NB4 (cell line): ENCODE measurements at regions not wholly inside any gene's neighbourhood (a gene's known extent, or its start where the extent isn't known, plus 50 kb on each side); places are given as distances from the start of the nearest gene placed in this dataset.

Experiments used
- DNase-seq: peaks from one replicate; pipeline ENCODE4 v3.0.0; 2010; ENCODE audit warnings: low read depth
- H3K4me3 ChIP-seq: one replicate; pipeline ENCODE4 v1.5.1; 2011; ENCODE audit warnings: mild to moderate bottlenecking, low read depth, low read length, moderate library complexity
- MYC ChIP-seq: IDR thresholded peaks from 2 replicates; pipeline ENCODE4 v1.6.1; 2011; ENCODE audit warnings: low read depth, low read length
- POLR2A ChIP-seq: IDR thresholded peaks from 2 replicates; pipeline ENCODE4 v1.6.1; 2011; ENCODE audit warnings: mild to moderate bottlenecking; ENCODE audit not compliant: insufficient read length; ENCODE audit errors: extremely low read depth
- TF ChIP-seq, protein P1 (sequence below): IDR thresholded peaks from one replicate; pipeline ENCODE4 v1.5.1; 2012; ENCODE audit warnings: low read depth, low read length
- TF ChIP-seq, protein P2 (sequence below): IDR thresholded peaks from 2 replicates; pipeline ENCODE4 v1.6.1; 2011; ENCODE audit warnings: low read depth, low read length

DNA sequence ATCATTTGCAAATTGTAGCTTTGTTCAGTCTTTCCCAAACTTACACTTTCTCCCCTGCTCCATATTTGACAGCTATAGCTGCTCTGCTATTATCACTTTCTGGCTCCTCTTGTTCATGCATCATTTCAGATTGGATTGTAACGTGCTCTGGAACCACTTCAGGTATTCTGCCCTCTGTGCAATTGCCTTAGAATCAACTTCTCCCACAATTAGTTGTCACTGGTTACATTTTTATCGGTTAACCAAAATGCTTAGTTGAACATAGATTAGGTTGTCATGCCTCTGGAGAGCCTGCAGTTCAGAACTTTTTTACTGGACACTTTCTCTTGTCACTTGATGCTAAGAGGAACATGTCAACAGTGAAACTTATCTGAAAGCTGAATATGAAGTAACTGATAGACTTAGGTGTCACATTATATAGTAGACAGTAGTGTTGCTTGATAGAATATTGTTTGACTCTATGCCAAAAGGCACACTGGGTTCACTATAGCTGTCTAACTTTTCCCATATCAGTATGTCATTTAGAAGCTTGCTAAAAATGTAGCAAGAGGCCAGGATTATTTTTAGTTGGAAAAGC lies 127.7 kb upstream of the PTPRK start:
- DNase-seq, result no peak
- H3K4me3 ChIP-seq, result no peak overlapping the region
- TF ChIP-seq MYC, result no peak
- no peak for TF ChIP-seq POLR2A
- TF ChIP-seq, protein P1, sequence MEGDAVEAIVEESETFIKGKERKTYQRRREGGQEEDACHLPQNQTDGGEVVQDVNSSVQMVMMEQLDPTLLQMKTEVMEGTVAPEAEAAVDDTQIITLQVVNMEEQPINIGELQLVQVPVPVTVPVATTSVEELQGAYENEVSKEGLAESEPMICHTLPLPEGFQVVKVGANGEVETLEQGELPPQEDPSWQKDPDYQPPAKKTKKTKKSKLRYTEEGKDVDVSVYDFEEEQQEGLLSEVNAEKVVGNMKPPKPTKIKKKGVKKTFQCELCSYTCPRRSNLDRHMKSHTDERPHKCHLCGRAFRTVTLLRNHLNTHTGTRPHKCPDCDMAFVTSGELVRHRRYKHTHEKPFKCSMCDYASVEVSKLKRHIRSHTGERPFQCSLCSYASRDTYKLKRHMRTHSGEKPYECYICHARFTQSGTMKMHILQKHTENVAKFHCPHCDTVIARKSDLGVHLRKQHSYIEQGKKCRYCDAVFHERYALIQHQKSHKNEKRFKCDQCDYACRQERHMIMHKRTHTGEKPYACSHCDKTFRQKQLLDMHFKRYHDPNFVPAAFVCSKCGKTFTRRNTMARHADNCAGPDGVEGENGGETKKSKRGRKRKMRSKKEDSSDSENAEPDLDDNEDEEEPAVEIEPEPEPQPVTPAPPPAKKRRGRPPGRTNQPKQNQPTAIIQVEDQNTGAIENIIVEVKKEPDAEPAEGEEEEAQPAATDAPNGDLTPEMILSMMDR, result no peak
- TF ChIP-seq, protein P2, sequence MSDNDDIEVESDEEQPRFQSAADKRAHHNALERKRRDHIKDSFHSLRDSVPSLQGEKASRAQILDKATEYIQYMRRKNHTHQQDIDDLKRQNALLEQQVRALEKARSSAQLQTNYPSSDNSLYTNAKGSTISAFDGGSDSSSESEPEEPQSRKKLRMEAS, result no peak

DNA sequence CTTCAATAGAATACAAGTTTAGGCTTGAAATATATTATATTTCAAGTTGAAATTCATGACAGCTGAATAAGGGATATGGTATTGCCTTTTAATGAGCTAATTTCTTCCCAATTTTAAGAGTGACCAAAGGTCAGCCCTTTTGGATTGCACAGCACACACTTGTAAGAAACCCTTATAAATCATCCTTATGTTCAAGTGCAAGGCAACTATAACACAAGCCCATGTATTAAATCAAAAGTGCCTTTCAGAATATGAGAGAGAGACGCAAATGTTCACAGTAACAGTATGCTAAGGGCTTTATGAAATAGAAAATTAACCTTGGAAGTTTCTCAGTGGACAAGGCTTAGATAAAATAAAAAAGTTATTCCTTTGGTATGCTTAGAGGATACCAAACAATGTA lies 121.7 kb upstream of the PTPRK start:
- H3K4me3 ChIP-seq, result no peak overlapping the region
- no peak for DNase-seq
- no peak for TF ChIP-seq POLR2A
- TF ChIP-seq, protein P2, result no peak
- TF ChIP-seq, protein P1, result no peak
- no peak for TF ChIP-seq MYC

DNA sequence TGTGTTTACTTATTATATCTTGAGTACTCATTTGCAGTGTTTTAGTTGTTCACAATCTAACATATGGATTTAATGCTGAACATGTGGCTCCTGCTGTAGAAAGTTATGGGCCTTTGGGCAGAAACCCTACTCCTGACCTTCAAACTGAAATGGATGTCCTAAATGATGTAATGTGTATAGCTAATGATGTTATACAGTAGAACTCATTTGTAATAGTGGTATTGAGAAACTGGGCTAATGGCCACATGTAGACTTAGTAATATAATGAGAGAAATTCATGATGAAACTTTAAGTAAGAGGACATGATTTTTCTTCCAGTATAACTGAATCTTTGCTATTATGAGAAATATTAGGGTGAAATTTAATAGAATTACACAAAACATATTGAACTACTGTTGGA lies 121.3 kb upstream of the PTPRK start:
- DNase-seq, result no peak
- no peak overlapping the region for H3K4me3 ChIP-seq
- TF ChIP-seq MYC (no peak), POLR2A (no peak)
- TF ChIP-seq, protein P2, result no peak
- TF ChIP-seq, protein P1, result no peak

DNA sequence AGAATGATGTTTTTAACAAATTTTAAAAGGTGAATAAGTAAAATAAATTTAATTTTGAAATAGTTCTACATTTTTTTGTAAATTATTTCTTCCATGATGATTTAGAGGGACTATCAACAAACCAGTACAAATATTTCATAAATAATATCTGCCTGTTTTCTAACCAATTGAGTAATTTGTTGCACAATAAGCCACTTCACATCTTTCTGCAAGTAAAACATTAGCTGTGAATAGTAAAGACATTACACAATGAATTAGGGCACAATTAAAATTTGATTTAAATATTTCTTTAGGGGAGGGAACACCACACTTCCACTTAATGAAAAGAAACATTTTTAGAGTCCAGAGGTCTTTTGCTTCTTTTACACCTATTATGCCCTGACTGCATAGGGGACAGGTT lies 118.4 kb upstream of the PTPRK start:
- H3K4me3 ChIP-seq, result no peak overlapping the region
- TF ChIP-seq, protein P2, result no peak
- TF ChIP-seq MYC, result no peak
- TF ChIP-seq, protein P1, result no peak
- no peak for TF ChIP-seq POLR2A
- DNase-seq, result no peak

DNA sequence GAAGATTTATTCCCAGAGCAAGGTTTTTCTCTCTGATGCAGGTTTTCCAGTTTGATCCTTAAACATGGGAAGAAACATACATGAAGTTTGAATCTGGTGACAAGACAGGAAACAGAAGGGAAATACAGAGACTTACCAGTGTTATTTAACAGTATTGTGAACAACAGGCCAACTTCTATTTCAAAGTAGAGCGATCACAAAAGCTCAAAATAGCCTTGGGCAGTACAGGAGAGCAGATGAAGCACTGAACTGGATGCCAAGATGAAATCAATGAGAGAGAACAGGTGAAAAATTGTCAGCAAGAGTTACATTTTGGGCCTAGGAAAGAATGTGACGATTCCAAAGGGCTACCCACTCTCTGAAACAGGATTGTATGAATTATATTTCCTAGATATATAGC lies 114.8 kb upstream of the PTPRK start:
- DNase-seq, result no peak
- TF ChIP-seq, protein P1, result no peak
- TF ChIP-seq, protein P2, result no peak
- TF ChIP-seq MYC (no peak), POLR2A (no peak)
- H3K4me3 ChIP-seq, result no peak overlapping the region

DNA sequence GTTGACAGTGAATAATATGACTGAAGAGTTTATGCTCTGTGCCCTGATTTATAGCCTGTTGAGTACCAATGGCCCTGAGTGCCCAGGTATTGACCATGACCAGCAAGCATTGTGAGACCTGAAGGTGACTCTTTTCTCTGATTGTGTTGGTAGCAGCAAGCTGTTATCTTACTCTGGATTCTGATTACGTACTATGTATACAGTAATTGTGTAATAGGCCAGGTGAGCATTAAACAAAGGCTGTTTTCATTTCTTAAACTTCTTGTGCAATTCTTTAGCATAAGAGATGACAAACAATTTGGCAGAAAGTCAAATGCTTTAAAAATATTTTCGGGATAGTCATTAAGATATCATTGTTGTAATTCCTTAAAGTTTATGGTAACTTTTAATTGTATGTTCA lies 111.7 kb upstream of the PTPRK start:
- TF ChIP-seq POLR2A (no peak), MYC (no peak)
- TF ChIP-seq, protein P1, result no peak
- TF ChIP-seq, protein P2, result no peak
- DNase-seq, result no peak
- no peak overlapping the region for H3K4me3 ChIP-seq
